ENCODE measurements at regions not wholly inside any gene's neighbourhood (a gene's known extent, or its start where the extent isn't known, plus 50 kb on each side); places are given as distances from the start of the nearest gene placed in this dataset.
A peak's percentile ranks its signal among the peaks of the same experiment; 100 is the strongest.
"Not testable (repeated sequence)": the region's sequence is repeated elsewhere in the genome, so short reads cannot be mapped to it uniquely, and the experiment has no call there.

GRCh38 chr1:148277865-148278279 lies 125.8 kb upstream of the NBPF11 start:
- not testable (repeated sequence) for H3K27ac ChIP-seq (ENCODE audit: low read depth); H3K4me3 ChIP-seq (ENCODE audit: low read depth, low read length); DNase-seq (ENCODE audit: extremely low spot score); H3K36me3 ChIP-seq (ENCODE audit: insufficient read depth); H3K4me1 ChIP-seq (ENCODE audit: insufficient read depth)
- WGBS = 17% methylated on average over 2 of the region's 2 CpGs

GRCh38 chr1:148267066-148267465 lies 115.0 kb upstream of the NBPF11 start:
- H3K27ac ChIP-seq (ENCODE audit: low read depth); H3K4me3 ChIP-seq (ENCODE audit: low read depth, low read length); H3K4me1 ChIP-seq (ENCODE audit: insufficient read depth); DNase-seq (ENCODE audit: extremely low spot score); H3K36me3 ChIP-seq (ENCODE audit: insufficient read depth): not testable (repeated sequence)
- 59% methylated on average over 2 of the region's 2 CpGs for WGBS

GRCh38 chr1:148264374-148265276 lies 112.5 kb upstream of the NBPF11 start:
- WGBS = 32% methylated on average over 29 of the region's 29 CpGs
- Histone ChIP-seq H3K4me1 (ENCODE audit: insufficient read depth) (no peaks in the 10 kb centered on the region), H3K36me3 (ENCODE audit: insufficient read depth) (no peaks in the 10 kb centered on the region), H3K4me3 (ENCODE audit: low read depth, low read length) (no peak overlapping the region), H3K27ac (ENCODE audit: low read depth) (no peak overlapping the region)
- no peak for DNase-seq (ENCODE audit: extremely low spot score)

GRCh38 chr1:148263906-148264255 lies 111.8 kb upstream of the NBPF11 start:
- WGBS = 3% methylated on average over 17 of the region's 17 CpGs
- Histone ChIP-seq H3K27ac (ENCODE audit: low read depth) (no peak overlapping the region), H3K36me3 (ENCODE audit: insufficient read depth) (no peaks in the 10 kb centered on the region), H3K4me1 (ENCODE audit: insufficient read depth) (no peaks in the 10 kb centered on the region), H3K4me3 (ENCODE audit: low read depth, low read length) (peak overlapping the region; percentile 39)
- DNase-seq (ENCODE audit: extremely low spot score) = no peak

GRCh38 chr1:148263128-148263905 lies 111.2 kb upstream of the NBPF11 start:
- peak; percentile 41 for DNase-seq (ENCODE audit: extremely low spot score)
- Histone ChIP-seq H3K4me1 (ENCODE audit: insufficient read depth) (no peaks in the 10 kb centered on the region), H3K27ac (ENCODE audit: low read depth) (no peak overlapping the region), H3K36me3 (ENCODE audit: insufficient read depth) (no peaks in the 10 kb centered on the region), H3K4me3 (ENCODE audit: low read depth, low read length) (peak overlapping the region; percentile 39)
- 1% methylated on average over 43 of the region's 43 CpGs for WGBS

GRCh38 chr1:148261684-148262083 lies 109.6 kb upstream of the NBPF11 start:
- 74% methylated on average over 3 of the region's 3 CpGs for WGBS
- H3K4me1 ChIP-seq (ENCODE audit: insufficient read depth); DNase-seq (ENCODE audit: extremely low spot score); H3K36me3 ChIP-seq (ENCODE audit: insufficient read depth); H3K4me3 ChIP-seq (ENCODE audit: low read depth, low read length); H3K27ac ChIP-seq (ENCODE audit: low read depth): not testable (repeated sequence)

- WGBS = 70% methylated on average over 4 of the region's 4 CpGs
- H3K4me1 ChIP-seq (ENCODE audit: insufficient read depth) = not testable (repeated sequence)
Measured at GRCh38 chr1:148257886-148258285, 105.8 kb upstream of the NBPF11 start.

GRCh38 chr1:148254611-148255429 lies 102.7 kb upstream of the NBPF11 start:
- H3K4me3 ChIP-seq (ENCODE audit: low read depth, low read length); H3K27ac ChIP-seq (ENCODE audit: low read depth); H3K4me1 ChIP-seq (ENCODE audit: insufficient read depth); H3K36me3 ChIP-seq (ENCODE audit: insufficient read depth); DNase-seq (ENCODE audit: extremely low spot score): not testable (repeated sequence)
- 45% methylated on average over 16 of the region's 16 CpGs for whole genome bisulfite sequencing

More at GRCh38 chr1:148257886-148258285, 105.8 kb upstream of the NBPF11 start:
- not testable (repeated sequence) for H3K4me3 ChIP-seq (ENCODE audit: low read depth, low read length); DNase-seq (ENCODE audit: extremely low spot score); H3K36me3 ChIP-seq (ENCODE audit: insufficient read depth); H3K27ac ChIP-seq (ENCODE audit: low read depth)

- not testable (repeated sequence) for DNase-seq (ENCODE audit: extremely low spot score); H3K36me3 ChIP-seq (ENCODE audit: insufficient read depth); H3K27ac ChIP-seq (ENCODE audit: low read depth); H3K4me3 ChIP-seq (ENCODE audit: low read depth, low read length); H3K4me1 ChIP-seq (ENCODE audit: insufficient read depth)
- WGBS = 67% methylated on average over 1 of the region's 2 CpGs
Measured at GRCh38 chr1:148253808-148254207, 101.7 kb upstream of the NBPF11 start.

- H3K27ac ChIP-seq (ENCODE audit: low read depth); H3K4me3 ChIP-seq (ENCODE audit: low read depth, low read length); H3K36me3 ChIP-seq (ENCODE audit: insufficient read depth); H3K4me1 ChIP-seq (ENCODE audit: insufficient read depth); DNase-seq (ENCODE audit: extremely low spot score): not testable (repeated sequence)
- WGBS = 97% methylated on average over 1 of the region's 2 CpGs
Measured at GRCh38 chr1:148248798-148249197, 96.7 kb upstream of the NBPF11 start.

- not testable (repeated sequence) for H3K27ac ChIP-seq (ENCODE audit: low read depth); H3K36me3 ChIP-seq (ENCODE audit: insufficient read depth); DNase-seq (ENCODE audit: extremely low spot score); H3K4me3 ChIP-seq (ENCODE audit: low read depth, low read length); H3K4me1 ChIP-seq (ENCODE audit: insufficient read depth)
- 22% methylated on average over 33 of the region's 46 CpGs for WGBS
Measured at GRCh38 chr1:148246258-148246861, 94.3 kb upstream of the NBPF11 start.

GRCh38 chr1:148245843-148246242 lies 93.8 kb upstream of the NBPF11 start:
- H3K4me1 ChIP-seq (ENCODE audit: insufficient read depth); H3K4me3 ChIP-seq (ENCODE audit: low read depth, low read length); DNase-seq (ENCODE audit: extremely low spot score); H3K27ac ChIP-seq (ENCODE audit: low read depth); H3K36me3 ChIP-seq (ENCODE audit: insufficient read depth): not testable (repeated sequence)
- WGBS = 13% methylated on average over 18 of the region's 25 CpGs

GRCh38 chr1:148245443-148245842 lies 93.4 kb upstream of the NBPF11 start:
- not testable (repeated sequence) for DNase-seq (ENCODE audit: extremely low spot score); H3K4me1 ChIP-seq (ENCODE audit: insufficient read depth); H3K27ac ChIP-seq (ENCODE audit: low read depth); H3K4me3 ChIP-seq (ENCODE audit: low read depth, low read length); H3K36me3 ChIP-seq (ENCODE audit: insufficient read depth)
- WGBS = no CpG with 5 or more reads among the region's 6 CpGs

All from urinary bladder (tissue), 3 donors.